IPS-18c (cell line): ENCODE measurements at regions not wholly inside any gene's neighbourhood (a gene's known extent, or its start where the extent isn't known, plus 50 kb on each side); places are given as distances from the start of the nearest gene placed in this dataset.

Experiments
- H3K4me3 ChIP-seq: 2 replicates; pipeline ENCODE4 v1.7.0; 2013; ENCODE audit warnings: low read depth, mild to moderate bottlenecking, low read length, moderate library complexity; ENCODE audit not compliant: insufficient read depth
- H3K9me3 ChIP-seq: one replicate; pipeline ENCODE4 v1.6.1; 2013; ENCODE audit warnings: mild to moderate bottlenecking, low read length, moderate library complexity; ENCODE audit not compliant: control insufficient read depth, insufficient read depth

GRCh38 chr22:49281467-49282340 lies 546.0 kb downstream of the BRD1 start:
- Histone ChIP-seq H3K9me3 (no peaks in the 10 kb centered on the region), H3K4me3 (no peak overlapping the region)

DNA sequence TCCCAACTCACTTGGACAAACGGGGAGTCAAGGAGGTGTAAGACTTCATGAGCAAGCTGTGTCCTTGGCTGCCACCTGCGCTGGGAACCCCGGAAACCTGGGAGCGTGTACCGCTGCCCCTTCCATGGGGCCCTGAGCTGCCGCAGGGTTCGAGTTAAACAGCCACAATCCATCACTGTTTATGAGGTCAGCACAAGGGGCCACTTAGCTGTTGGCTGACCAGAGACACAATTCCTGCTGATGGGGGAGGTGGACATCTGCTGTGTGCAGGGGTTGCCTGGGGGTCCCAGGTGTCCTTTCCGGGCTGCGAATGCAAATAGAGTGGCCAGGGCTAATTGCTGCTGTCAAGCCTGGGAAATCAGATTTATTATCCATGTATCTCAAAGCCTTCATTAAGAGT lies 549.3 kb downstream of the BRD1 start:
- Histone ChIP-seq H3K4me3 (no peak overlapping the region), H3K9me3 (no peaks in the 10 kb centered on the region)

DNA sequence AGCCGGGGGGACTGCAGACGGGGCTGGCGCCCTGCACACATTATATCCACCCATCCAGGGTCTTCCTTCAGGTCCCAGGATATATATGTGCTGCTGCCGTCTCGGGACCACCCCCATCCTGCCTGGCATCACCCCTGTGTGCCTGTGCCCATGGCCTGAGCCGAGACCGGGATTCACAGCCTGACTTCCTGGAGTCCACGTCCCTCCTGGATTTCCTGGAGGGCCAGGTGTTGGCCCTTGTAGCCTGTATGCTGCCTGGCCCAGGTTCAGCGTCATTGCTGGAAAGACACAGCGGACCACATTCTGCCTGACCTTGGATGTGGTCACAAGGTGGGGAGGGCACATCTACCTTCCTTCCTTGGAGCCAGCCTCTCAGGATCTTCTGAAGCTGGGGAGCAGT lies 551.1 kb downstream of the BRD1 start:
- H3K4me3 ChIP-seq: no peak overlapping the region
- H3K9me3 ChIP-seq: no peaks in the 10 kb centered on the region

DNA sequence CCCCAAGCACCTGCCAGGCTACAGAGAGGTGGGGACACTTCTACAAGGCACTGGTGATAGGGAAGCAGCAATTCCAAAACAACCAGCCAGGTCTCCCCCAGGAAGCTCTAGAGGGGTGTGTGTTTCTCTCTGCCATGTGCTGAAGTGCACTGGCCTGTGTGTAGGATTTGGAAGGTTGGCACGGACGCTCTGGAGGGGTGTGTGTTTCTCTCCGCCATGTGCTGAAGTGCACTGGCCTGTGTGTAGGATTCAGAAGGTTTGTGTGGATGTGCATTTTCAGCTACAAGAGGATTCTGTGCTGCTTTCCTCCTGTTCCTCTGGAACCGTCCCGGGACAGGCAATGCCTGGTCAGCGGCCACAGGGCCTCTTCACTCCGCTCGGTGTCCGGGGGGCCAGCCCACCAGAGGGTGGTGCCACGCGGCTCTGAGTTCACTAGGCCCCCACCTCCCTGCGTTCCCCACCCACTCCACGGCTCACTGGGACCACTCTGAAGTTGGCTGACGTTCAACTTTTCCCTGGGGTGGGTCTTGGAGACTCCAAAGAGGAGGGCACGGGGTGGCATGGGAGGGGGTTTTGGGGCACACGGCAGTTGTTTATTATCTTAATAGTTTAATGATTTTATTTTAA lies 552.8 kb downstream of the BRD1 start:
- no peaks in the 10 kb centered on the region for H3K9me3 ChIP-seq

DNA sequence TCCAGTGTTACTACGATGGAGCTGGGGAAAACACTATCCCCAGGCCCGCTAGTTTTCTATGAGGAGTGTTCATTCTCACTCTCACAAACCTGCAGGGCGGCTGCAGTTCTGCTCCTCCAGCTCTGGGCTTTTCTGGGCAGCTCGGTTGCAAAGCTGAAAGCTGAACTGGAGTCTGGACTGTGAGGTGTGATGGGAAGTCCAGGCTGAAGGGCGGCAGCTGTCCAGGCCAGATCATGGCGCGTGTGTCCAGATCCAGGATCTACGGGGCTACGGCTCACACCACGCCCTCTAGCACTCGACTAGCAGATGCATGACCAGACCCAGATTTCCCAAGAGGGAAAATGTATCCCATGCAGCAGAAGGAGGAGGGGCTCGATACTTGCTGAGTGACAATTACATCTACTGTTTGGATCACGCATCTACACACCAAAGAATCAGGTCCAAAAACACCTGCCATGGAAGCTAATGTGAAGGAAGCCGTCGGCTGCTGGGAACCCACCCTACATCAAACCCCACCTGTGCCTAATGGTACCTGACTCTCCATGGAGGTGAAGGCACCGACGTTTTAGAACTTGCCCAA lies 555.0 kb downstream of the BRD1 start:
- no peak overlapping the region for H3K4me3 ChIP-seq
- H3K9me3 ChIP-seq: no peaks in the 10 kb centered on the region

More for the DNA sequence above, 552.8 kb downstream of the BRD1 start:
- no peak overlapping the region for H3K4me3 ChIP-seq

- Histone ChIP-seq H3K9me3 (no peaks in the 10 kb centered on the region), H3K4me3 (no peak overlapping the region)
Observed at GRCh38 chr22:49271831-49272230, 555.8 kb downstream of the BRD1 start.

- Histone ChIP-seq H3K4me3 (no peak overlapping the region), H3K9me3 (no peaks in the 10 kb centered on the region)
Observed at GRCh38 chr22:49271369-49271727, 556.3 kb downstream of the BRD1 start.

GRCh38 chr22:49270595-49271368 lies 556.9 kb downstream of the BRD1 start:
- Histone ChIP-seq H3K9me3 (no peaks in the 10 kb centered on the region), H3K4me3 (no peak overlapping the region; the same call in 1 of the 2 replicates)

- Histone ChIP-seq H3K9me3 (no peaks in the 10 kb centered on the region), H3K4me3 (peak overlapping the region; percentile 6; the same call in 1 of the 2 replicates)
Observed at GRCh38 chr22:49269928-49270327, 557.7 kb downstream of the BRD1 start.

GRCh38 chr22:49269371-49269770 lies 558.3 kb downstream of the BRD1 start:
- H3K9me3 ChIP-seq: no peaks in the 10 kb centered on the region
- 0 out of 2 replicates have a peak overlapping the region, but pooled peaks have one; percentile 6 for H3K4me3 ChIP-seq

DNA sequence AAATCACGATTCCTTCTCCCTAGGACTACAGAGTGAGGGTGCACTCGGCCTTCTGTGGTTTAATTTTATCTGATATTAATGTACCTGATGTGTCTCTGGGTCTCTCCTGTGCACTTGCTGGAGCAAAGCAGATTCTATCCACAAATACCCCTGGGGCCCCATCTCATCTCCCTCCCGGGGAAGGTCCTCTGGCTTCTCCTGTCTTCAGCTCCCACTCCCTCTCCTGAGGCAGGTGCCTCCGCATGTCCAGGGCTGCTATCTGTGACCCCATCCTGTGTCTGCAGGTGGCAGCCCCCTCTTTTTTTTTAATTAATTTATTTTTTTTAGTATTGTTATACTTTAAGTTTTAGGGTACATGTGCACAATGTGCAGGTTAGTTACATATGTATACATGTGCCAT lies 558.7 kb downstream of the BRD1 start:
- Histone ChIP-seq H3K9me3 (no peaks in the 10 kb centered on the region), H3K4me3 (no peak overlapping the region)

GRCh38 chr22:49267996-49268395 lies 559.7 kb downstream of the BRD1 start:
- H3K4me3 ChIP-seq: no peak overlapping the region
- no peaks in the 10 kb centered on the region for H3K9me3 ChIP-seq

DNA sequence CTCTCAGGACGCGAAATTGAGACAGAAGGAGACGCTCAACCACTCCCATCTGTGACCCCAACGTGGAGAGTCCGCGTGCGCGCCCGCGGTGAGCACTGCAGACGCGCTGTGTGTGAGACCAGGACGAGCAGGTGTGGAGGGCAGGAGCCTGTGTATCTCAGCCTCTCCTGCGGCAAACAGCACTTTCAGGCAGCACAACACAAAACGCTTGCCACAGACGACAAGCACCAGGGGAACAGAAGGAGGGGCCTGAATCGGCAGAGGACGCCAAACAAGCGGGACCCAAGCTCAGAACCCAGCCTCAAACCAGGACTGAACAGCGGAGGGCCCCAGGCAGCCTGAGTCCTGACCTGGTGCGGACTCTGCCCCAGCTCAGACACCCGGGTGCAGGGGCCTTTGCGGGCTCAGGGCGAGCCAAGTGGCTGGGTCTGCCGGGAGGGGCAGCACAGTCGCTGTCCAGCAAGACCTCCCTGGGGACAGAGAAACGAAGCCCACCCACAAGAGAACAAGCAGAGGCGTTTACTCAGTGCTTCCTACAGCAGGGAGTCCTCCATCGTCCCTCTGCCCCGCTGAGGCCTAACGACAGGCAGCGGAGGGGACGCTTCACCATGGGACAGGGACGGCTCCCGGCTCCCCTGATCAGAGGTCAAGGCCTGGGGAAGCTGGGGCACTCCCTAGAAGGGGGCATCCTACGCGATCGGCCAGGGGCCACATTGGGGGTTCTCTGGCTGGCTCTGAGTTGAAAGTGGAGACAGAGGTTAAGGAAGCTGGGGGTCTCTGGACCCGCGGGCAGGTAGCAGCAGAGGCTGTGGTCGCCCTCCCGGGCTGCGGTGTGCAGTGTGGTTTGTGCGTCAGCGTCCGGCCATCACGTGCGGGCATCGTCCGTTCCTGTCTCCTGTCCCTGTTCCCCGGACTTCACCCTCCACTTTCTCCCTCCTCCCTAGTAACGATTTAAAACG lies 560.8 kb downstream of the BRD1 start:
- Histone ChIP-seq H3K4me3 (no peak overlapping the region), H3K9me3 (no peaks in the 10 kb centered on the region)

DNA sequence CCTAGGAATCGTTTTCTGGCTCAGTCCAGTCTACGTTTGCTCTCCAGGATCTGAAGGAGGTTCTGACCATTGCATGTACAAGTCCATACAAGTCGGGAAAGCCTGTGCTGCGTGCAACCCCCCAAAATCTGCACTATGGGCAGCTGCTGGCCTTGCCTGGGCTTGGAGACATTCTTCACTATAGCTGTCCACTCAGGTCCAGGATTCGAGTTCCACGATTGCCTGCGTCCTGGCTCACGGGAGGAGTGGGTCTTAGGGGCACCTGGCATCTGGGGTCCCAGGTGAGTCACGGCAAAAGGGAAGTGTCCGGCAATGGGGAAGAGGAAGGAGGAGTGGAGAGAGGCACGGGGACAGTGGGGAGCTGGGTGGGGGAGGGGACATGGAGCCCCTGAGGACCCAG lies 563.0 kb downstream of the BRD1 start:
- Histone ChIP-seq H3K9me3 (no peaks in the 10 kb centered on the region), H3K4me3 (no peak overlapping the region)

DNA sequence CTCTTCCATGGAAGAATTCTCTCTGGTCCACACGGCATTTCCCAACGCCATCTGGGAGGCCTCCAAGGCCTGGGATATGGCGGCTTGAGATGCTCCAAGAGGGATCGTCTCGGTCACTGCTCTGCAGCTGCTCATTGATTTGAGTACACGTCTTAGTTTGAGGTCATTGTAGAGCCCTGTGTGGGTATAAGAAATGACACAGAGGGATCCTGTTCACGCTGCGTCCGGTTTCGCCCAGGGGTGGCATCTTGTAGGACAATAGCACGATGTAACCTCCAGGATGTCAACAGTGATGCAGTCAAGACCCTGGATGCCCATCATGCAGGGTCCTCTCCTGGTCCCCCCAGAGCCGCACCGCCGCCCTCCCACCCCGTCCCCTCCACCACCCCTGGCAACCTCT lies 564.6 kb downstream of the BRD1 start:
- no peak overlapping the region for H3K4me3 ChIP-seq
- H3K9me3 ChIP-seq: no peaks in the 10 kb centered on the region

DNA sequence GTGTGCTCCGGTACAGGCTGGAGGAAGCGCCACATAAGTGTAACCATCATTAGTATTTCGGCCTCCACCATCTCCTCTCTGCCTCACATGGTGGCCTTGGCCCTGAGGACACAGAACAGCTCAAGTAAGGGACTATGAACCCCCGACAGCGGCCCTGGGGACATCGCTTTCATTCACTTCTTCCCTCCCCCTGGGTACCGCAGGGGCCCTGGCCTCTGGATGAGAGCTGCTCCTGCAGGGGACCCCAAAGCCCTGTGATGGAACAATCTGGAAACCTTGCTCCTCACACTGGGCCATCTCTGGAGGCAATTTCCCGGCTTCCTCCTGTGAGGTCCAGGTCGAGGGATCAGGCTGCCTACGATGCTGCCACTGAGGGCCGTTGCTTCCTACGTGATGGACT lies 565.5 kb downstream of the BRD1 start:
- Histone ChIP-seq H3K4me3 (no peak overlapping the region), H3K9me3 (no peaks in the 10 kb centered on the region)

DNA sequence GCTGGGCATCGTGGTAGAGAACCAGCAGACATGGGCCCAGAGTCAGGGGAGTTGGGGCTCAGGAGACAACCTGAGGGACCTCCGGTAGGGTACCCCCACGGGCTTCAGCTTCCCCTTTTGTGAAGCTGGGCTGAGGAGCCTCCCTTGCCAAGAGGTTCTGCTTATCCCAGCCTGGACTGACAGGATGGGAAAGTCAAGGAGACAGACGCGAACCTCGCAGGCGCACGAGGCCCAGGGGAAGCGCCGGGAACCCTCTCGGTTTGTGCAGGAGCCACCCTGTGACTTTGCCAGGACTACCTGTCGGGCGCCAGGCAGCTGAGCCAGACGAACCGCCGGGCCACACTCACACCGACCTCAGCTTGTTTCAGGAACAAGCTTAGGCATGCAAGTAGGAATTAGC lies 566.1 kb downstream of the BRD1 start:
- Histone ChIP-seq H3K4me3 (no peak overlapping the region), H3K9me3 (no peaks in the 10 kb centered on the region)
